ENCODE measurements at regions not wholly inside any gene's neighbourhood (a gene's known extent, or its start where the extent isn't known, plus 50 kb on each side); places are given as distances from the start of the nearest gene placed in this dataset.

- Histone ChIP-seq H3K27me3 (ENCODE audit: control insufficient read depth in 1 of 2, insufficient read depth in 2 of 2, low read length in 2 of 2) (no peaks in the 10 kb centered on the region), H3K27ac (ENCODE audit: low read depth in 1 of 2, low read length in 2 of 2) (no peak overlapping the region), H3K9me3 (ENCODE audit: control insufficient read depth in 1 of 2, insufficient read depth in 1 of 2, low read length in 2 of 2) (no peaks in the 10 kb centered on the region), H3K4me3 (ENCODE audit: low read length) (no peak overlapping the region), H3K36me3 (ENCODE audit: insufficient read depth, low read length) (no peaks in the 10 kb centered on the region), H3K4me1 (ENCODE audit: insufficient read depth, low read length) (no peaks in the 10 kb centered on the region)
- POLR2A ChIA-PET = no interaction called here
- peaks cover 9% of the 10 kb centered on the region for H3K9me3 Mint-ChIP-seq
- no peaks in the 10 kb centered on the region for H3K36me3 Mint-ChIP-seq (ENCODE audit: low read depth)
- intact Hi-C loops (cut with DNase I, micrococcal nuclease) = no loop called here
- no peak for TF ChIP-seq CTCF (IDR thresholded peaks at IDR 0.05)
- no peak overlapping the region for H3K4me3 Mint-ChIP-seq
- H3K4me1 Mint-ChIP-seq (ENCODE audit: low read depth) = no peaks in the 10 kb centered on the region
- H3K27me3 Mint-ChIP-seq = no peaks in the 10 kb centered on the region
- ATAC-seq (ENCODE audit: poor library complexity) (no peak), DNase-seq (no peak)
- CTCF ChIA-PET = no interaction called here
- H3K27ac Mint-ChIP-seq = no peak overlapping the region
Measured at GRCh38 chr4:123244137-123244536, 152.5 kb upstream of the SPRY1 start.

- Mint-ChIP-seq H3K27me3 (no peaks in the 10 kb centered on the region), H3K4me3 (no peak overlapping the region), H3K27ac (no peak overlapping the region), H3K9me3 (peaks cover 4% of the 10 kb centered on the region), H3K4me1 (ENCODE audit: low read depth) (no peaks in the 10 kb centered on the region), H3K36me3 (ENCODE audit: low read depth) (no peaks in the 10 kb centered on the region)
- Histone ChIP-seq H3K4me3 (ENCODE audit: low read length) (no peak overlapping the region), H3K36me3 (ENCODE audit: insufficient read depth, low read length) (no peaks in the 10 kb centered on the region), H3K9me3 (ENCODE audit: control insufficient read depth in 1 of 2, insufficient read depth in 1 of 2, low read length in 2 of 2) (no peaks in the 10 kb centered on the region), H3K27ac (ENCODE audit: low read depth in 1 of 2, low read length in 2 of 2) (no peak overlapping the region), H3K27me3 (ENCODE audit: control insufficient read depth in 1 of 2, insufficient read depth in 2 of 2, low read length in 2 of 2) (no peaks in the 10 kb centered on the region), H3K4me1 (ENCODE audit: insufficient read depth, low read length) (no peaks in the 10 kb centered on the region)
- ChIA-PET POLR2A (no interaction called here), CTCF (no interaction called here)
- TF ChIP-seq CTCF (IDR thresholded peaks at IDR 0.05) = no peak
- no peak for DNase-seq
- no peak for ATAC-seq (ENCODE audit: poor library complexity)
- intact Hi-C loops (cut with DNase I, micrococcal nuclease) = no loop called here
Measured at GRCh38 chr4:123246085-123246484, 150.5 kb upstream of the SPRY1 start.

- H3K9me3 Mint-ChIP-seq = no peaks in the 10 kb centered on the region
- ATAC-seq (ENCODE audit: poor library complexity) = no peak
Measured at GRCh38 chr4:123248085-123248659, 148.4 kb upstream of the SPRY1 start.

More at GRCh38 chr4:123248085-123248659, 148.4 kb upstream of the SPRY1 start:
- no peak for DNase-seq
- H3K27ac ChIP-seq (ENCODE audit: low read depth in 1 of 2, low read length in 2 of 2) = no peak overlapping the region
- TF ChIP-seq CTCF (IDR thresholded peaks at IDR 0.05) = no peak
- no peaks in the 10 kb centered on the region for H3K27me3 ChIP-seq (ENCODE audit: control insufficient read depth in 1 of 2, insufficient read depth in 2 of 2, low read length in 2 of 2)
- H3K4me3 Mint-ChIP-seq = no peak overlapping the region
- H3K4me3 ChIP-seq (ENCODE audit: low read length) = no peak overlapping the region
- H3K9me3 ChIP-seq (ENCODE audit: control insufficient read depth in 1 of 2, insufficient read depth in 1 of 2, low read length in 2 of 2) = no peaks in the 10 kb centered on the region
- H3K4me1 Mint-ChIP-seq (ENCODE audit: low read depth) = no peaks in the 10 kb centered on the region
- H3K27ac Mint-ChIP-seq = no peak overlapping the region
- no peaks in the 10 kb centered on the region for H3K27me3 Mint-ChIP-seq
- intact Hi-C loops (cut with DNase I, micrococcal nuclease) = no loop called here
- CTCF ChIA-PET = no interaction called here
- H3K36me3 ChIP-seq (ENCODE audit: insufficient read depth, low read length) = no peaks in the 10 kb centered on the region
- no peaks in the 10 kb centered on the region for H3K4me1 ChIP-seq (ENCODE audit: insufficient read depth, low read length)
- no peaks in the 10 kb centered on the region for H3K36me3 Mint-ChIP-seq (ENCODE audit: low read depth)
- POLR2A ChIA-PET = no interaction called here
